GM13977 (cell line): ENCODE measurements at regions not wholly inside any gene's neighbourhood (a gene's known extent, or its start where the extent isn't known, plus 50 kb on each side); places are given as distances from the start of the nearest gene placed in this dataset.
"Not testable (repeated sequence)": the region's sequence is repeated elsewhere in the genome, so short reads cannot be mapped to it uniquely, and the experiment has no call there.

Experiments
- DNase-seq: peaks from one replicate; pipeline ENCODE4 v3.0.0; 2012; ENCODE audit warnings: low spot score
- CTCF ChIP-seq: IDR thresholded peaks from 2 replicates; pipeline ENCODE4 v1.5.1; 2012; ENCODE audit warnings: mild to moderate bottlenecking, control low read depth; ENCODE audit not compliant: insufficient read depth; ENCODE audit errors: extremely low read depth, missing control alignments
- in situ Hi-C: fragments of 300-500 bp; cut with MboI; formaldehyde crosslinking; loops from one replicate; pipeline ENCODE4 v1.12.0; 2022; ENCODE audit warnings: low sequenced_read_pairs, low pct_unique_long_range_greater_than_20kb, mixed read lengths, inconsistent platforms; ENCODE audit not compliant: unreplicated experiment

GRCh38 chr6:19892260-19892659, 55.1 kb downstream of the ID4 start:
- in situ Hi-C loops, result no loop called here
- TF ChIP-seq CTCF, result no peak
- no peak for DNase-seq

- DNase-seq, result no peak
- TF ChIP-seq CTCF, result no peak
- in situ Hi-C loops, result no loop called here
Measured at GRCh38 chr6:19895866-19896692, 58.9 kb downstream of the ID4 start.

- no peak for DNase-seq
- in situ Hi-C loops, result no loop called here
- no peak for TF ChIP-seq CTCF
Measured at GRCh38 chr6:19896693-19897010, 59.5 kb downstream of the ID4 start.

GRCh38 chr6:19898141-19898740, 61.1 kb downstream of the ID4 start:
- in situ Hi-C loops, result no loop called here
- no peak for TF ChIP-seq CTCF
- no peak for DNase-seq

DNA sequence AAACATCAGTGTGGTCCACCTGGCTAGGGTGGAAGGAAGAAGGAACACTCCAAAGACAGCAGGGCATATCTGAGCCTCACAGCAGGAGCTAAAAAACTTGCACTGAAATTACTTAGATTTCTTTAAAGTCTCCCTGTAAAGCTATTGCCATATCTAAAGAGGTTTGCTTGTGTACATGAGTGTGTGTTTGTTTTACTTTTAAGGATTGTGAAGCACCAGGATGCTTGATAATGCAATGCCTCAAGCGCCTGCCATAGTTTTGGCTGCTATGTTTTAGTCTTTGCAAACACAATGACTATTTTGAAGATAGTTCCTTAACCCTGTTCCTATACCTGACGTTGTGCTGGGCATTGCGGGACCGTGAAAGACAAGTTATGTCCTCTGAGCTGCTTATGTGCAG, 65.0 kb downstream of the ID4 start:
- no peak for TF ChIP-seq CTCF
- in situ Hi-C loops, result no loop called here
- no peak for DNase-seq

GRCh38 chr6:19904408-19904807, 67.2 kb downstream of the ID4 start:
- DNase-seq, in situ Hi-C loops: not testable (repeated sequence)

DNA sequence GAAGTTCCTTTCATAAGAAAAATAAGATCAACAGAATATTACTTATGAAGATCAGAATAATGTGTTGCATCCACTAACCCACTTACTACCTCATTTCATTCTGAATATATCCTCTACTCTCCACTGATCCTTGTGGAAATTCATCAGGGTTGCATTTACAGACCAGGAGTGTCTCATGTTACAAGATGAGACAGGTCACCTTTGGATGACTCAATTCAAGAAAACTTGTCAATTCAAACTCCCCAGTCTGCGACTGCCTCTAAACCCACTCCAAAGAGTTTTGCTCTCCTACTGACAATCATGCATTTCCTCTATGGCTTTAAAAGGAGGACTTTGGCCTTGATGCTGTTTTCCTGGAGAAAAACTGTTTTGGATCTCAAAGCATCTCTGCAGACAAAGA, 68.4 kb downstream of the ID4 start:
- in situ Hi-C loops, result no loop called here

More for the DNA sequence above, 68.4 kb downstream of the ID4 start:
- no peak for DNase-seq
- TF ChIP-seq CTCF, result no peak
